RPMI8226 (cell line): ENCODE measurements at regions not wholly inside any gene's neighbourhood (a gene's known extent, or its start where the extent isn't known, plus 50 kb on each side); places are given as distances from the start of the nearest gene placed in this dataset.

Source experiments
- DNase-seq: peaks from one replicate; pipeline ENCODE4 v3.0.0-alpha.2; 2015

DNA sequence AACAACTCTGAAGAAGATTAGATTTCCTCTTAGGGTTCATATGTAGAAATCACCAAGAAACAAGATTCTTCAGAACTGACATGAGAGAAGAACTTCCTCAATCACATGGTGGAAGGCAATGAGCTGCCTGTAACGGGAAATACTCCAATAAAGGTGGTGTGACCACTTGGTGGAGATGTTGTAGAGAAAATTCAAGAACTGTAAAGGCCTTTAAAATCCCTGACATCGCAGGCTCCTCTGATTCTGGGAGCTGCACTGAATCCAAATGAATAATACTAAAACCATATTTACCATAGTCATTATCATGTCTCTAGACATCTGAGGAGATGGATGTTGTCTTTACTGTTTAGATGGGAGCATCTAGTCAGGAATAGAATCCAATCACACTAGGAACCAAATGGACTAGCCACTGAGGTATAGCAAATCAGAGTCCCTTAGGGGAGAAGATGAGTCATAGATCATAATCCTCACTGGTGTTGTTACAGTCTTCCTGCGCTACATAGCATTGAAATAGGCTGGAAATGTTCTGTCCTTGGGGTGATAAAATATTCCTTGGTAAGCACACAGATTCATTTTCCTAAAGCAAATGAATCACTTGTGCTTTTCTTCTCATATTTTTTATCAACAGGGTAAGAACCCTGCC lies 321.6 kb upstream of the TENM4 start:
- DNase-seq = peak; percentile 17

DNA sequence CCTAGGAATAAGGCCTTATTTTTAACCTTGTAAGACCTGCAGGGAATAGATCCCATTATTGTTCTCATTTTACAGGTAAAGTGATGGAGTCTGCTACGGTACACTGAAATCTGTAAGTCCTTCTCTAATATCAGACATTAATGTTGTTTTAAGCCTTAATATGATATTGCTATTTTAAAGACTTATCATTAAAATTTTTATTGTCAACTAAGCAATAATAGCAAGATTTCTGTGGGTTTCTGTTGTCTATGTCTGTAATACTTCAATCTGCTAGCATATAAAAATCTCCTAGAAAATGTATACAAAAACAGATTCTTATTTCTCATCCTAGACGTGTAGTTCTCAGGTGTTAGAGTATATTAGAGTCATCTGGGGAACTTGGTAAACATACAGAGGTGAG lies 317.5 kb upstream of the TENM4 start:
- DNase-seq = no peak

GRCh38 chr11:79747406-79747805 lies 306.6 kb upstream of the TENM4 start:
- DNase-seq = no peak

- no peak for DNase-seq
Observed at GRCh38 chr11:79744941-79745340, 304.1 kb upstream of the TENM4 start.

DNA sequence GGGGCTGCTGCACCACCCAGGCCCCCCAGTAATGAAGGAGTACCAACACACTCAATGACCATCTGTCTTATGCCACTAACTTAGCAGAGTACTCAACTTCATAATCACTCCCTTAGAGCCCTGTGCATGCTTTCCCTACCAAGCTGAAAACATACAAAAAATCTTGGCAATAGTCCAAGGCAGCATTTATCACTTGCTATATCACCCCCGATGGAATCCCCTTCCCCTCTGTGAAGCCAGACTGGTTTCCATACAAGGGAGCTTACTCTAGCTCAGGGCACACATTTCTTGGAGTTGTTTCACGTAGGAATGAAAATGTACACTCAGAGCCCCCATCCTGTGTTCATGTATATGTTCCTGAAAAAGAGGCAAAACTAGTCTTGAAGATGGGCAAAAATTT lies 301.3 kb upstream of the TENM4 start:
- DNase-seq = no peak

GRCh38 chr11:79739591-79739990 lies 298.8 kb upstream of the TENM4 start:
- no peak for DNase-seq

DNA sequence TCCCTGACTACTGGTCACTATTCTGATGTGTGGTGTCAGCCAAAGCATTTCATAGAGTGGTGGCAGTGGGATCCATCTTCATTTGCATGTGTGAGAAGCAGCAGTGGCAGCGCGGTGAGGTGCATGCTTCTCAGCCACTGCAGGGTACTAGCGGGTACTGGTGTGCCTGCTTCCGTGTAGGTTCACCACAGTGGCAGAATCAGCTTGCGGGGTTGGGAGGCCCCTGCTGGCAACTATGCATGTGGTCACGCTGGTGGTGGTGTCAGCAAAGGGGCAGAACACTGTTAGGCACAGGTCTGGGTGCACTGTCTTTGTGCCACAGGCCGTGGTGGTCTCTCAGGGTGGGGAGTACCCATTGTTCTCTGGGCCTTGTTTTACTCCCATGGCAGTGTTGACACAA lies 286.4 kb upstream of the TENM4 start:
- no peak for DNase-seq

GRCh38 chr11:79720115-79720514 lies 279.3 kb upstream of the TENM4 start:
- DNase-seq = no peak

- peak; percentile 52 for DNase-seq
Observed at GRCh38 chr11:79708319-79708932, 267.6 kb upstream of the TENM4 start.

- DNase-seq = no peak
Observed at GRCh38 chr11:79705648-79706047, 264.8 kb upstream of the TENM4 start.

- DNase-seq = no peak
Observed at GRCh38 chr11:79702303-79702702, 261.5 kb upstream of the TENM4 start.

GRCh38 chr11:79699246-79699645 lies 258.4 kb upstream of the TENM4 start:
- DNase-seq = no peak

DNA sequence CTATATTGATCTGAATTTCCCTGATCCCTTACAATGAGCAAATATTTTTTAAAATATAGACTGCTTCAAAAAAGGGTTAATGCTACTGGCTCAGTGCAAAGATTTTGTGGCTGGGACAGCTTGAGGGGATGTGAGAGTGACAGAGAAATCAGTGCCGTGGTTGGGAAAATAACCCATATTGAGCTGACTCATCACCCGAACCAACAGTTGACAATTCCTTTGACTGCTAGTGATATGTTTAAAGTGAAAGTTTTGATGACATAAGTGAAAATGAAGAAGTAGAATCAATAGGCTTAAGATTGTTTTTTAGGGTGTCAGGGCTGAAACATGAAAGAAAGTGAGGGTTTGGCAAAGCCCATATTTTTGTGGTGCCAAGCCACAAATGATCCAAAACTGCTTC lies 257.1 kb upstream of the TENM4 start:
- DNase-seq = no peak

GRCh38 chr11:79694368-79694767 lies 253.5 kb upstream of the TENM4 start:
- no peak for DNase-seq

DNA sequence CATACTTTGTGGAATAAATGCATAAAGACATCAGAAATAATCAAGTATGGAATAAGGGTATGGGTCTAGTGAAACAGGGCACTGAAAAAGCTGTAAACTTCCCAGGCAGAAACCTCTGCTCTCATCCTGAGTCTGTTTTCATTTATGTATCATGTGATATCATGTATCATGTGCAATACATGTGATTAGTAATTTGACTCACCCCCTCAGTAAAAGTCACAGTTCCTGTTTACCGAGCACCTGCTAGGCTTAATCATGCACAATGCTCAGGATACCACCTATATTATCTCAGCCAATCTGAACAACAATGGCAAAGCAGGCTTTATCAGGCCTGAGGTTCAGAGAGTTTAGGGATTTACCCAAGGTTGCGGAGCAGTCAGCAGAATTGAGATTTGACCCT lies 250.6 kb upstream of the TENM4 start:
- DNase-seq = no peak

GRCh38 chr11:79686703-79687419 lies 246.0 kb upstream of the TENM4 start:
- no peak for DNase-seq

DNA sequence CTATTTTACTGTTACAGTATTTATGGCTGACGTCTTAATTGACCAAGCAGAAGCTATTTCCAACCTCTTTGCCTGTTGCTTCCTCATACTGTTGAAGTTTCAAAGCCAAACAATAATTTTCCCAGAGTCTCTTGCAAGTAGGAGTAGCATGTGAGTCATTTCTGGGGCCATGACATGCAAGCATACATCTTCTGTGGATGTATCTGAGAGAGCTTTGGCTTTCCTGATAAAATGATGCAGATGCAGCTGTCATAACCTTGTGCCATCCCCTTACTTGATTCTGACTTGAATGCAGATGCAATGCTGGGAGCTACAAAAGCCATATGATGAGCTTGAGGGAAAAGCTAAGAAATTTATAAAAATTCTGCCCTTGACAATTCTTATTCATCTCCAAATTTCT lies 243.1 kb upstream of the TENM4 start:
- DNase-seq = no peak

- no peak for DNase-seq
Observed at GRCh38 chr11:79678780-79679452, 238.1 kb upstream of the TENM4 start.

- no peak for DNase-seq
Observed at GRCh38 chr11:79676396-79676795, 235.6 kb upstream of the TENM4 start.

DNA sequence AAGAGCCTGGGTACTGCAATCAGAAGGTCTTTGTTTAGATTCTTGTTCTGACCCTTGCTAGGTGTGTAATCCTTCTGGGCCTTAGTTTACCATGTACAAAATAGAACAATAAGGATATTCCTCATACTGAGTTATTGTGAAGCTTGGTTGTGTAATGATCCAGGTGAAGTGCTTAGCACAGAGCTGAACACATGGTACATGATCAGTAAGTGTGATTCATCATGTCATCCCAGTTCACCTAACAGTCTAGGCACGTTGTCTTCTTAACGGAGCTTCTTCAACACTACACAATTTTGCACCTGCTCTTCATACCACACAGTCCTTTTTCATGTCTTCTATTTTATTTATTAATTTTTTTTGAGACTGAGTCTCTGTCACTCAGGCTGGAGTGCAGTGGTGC lies 234.3 kb upstream of the TENM4 start:
- DNase-seq = no peak

GRCh38 chr11:79672786-79673185 lies 232.0 kb upstream of the TENM4 start:
- DNase-seq = no peak

DNA sequence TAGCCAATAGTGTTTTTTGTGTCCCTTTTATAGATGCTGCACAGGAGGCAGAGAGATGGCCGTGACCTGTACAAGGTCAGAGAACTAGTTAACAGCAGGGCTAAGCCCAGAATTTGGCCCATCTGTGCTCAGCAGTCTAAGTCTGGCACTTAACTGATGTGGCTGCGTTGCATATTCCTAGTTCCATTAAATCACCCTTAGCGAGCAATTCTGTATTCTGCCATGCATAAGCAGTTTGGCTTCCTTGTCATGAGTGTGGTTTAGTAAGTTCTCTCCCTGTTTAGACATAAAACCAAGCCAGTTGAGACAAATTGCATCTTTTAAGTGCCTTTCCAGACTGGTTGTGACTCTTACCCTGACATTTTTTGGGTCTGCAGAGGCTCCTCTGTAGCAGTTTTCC lies 230.6 kb upstream of the TENM4 start:
- no peak for DNase-seq

DNA sequence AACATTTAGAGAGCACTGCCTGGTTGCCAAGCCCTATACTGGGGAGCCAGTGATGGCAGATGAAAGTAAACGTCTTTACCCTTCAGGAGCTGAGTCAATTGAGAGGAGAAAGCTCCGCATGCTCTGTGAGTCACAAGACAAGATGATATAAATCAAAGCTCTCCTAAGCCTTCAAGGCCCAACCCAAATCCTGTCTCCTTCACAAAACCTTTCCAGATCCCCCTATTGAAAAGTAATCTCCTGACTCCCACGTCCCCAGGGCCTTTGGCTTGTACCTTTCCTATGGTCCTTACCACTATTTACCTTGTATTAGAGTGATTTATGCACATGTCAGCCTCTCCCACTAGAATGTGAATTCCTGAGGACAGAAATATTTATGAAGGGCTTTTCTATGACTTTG lies 230.1 kb upstream of the TENM4 start:
- DNase-seq = no peak

DNA sequence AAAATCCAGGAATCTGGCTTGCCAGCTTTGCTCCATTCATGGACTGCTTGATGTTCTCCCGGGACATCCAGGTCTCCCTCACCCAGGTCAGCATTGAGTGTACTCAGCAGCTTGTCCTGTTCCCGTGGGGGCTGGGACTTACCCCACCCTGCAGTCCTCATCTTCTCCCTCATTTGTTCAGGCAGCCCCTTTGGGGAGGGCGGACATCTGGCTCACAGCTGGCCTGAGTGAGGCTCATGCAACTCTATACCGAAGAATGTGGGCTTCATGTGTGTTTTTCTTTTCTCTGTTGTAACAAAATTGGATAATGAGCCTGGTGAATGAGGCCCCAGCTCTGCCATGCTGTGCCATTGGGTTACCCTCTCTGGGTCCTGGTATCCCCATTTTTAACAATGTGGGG lies 227.7 kb upstream of the TENM4 start:
- DNase-seq = no peak
